GM21528 (cell line): ENCODE measurements at regions not wholly inside any gene's neighbourhood (a gene's known extent, or its start where the extent isn't known, plus 50 kb on each side); places are given as distances from the start of the nearest gene placed in this dataset.
"Not testable (repeated sequence)": the region's sequence is repeated elsewhere in the genome, so short reads cannot be mapped to it uniquely, and the experiment has no call there.

Experiments
- ATAC-seq: cut with Tn5 transposase; IDR thresholded peaks from one replicate; pipeline ENCODE4 v1.9.1; 2021; ENCODE audit warnings: mild to moderate bottlenecking, moderate library complexity; ENCODE audit not compliant: unreplicated experiment, low FRiP score

DNA sequence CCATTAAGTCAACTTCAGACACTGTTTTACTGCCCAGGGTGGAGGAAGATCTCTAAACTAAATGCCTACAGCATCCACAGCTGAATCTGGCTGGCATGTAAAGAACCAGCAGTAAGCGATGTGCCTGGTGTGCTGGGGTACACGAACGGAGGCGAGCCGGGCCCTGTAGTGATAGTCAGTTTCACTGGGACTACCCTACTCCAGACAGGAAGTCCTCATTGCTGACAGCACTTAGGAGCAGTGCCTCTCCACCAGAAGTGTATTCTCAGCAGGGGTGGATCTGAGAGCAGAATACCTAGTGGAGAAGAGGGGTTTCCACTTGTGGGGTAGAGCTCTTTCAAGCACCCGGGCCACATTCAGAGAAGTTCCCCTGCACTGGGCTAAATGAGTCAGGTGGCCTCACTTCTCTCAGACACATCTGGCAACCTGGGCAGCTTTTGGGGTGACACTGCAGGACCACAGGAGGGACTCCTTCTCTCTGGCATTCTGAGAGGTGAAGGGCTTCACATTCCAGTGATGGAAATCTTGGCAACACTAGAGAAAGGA lies 290.3 kb upstream of the PLGLB1 start:
- not testable (repeated sequence) for ATAC-seq

DNA sequence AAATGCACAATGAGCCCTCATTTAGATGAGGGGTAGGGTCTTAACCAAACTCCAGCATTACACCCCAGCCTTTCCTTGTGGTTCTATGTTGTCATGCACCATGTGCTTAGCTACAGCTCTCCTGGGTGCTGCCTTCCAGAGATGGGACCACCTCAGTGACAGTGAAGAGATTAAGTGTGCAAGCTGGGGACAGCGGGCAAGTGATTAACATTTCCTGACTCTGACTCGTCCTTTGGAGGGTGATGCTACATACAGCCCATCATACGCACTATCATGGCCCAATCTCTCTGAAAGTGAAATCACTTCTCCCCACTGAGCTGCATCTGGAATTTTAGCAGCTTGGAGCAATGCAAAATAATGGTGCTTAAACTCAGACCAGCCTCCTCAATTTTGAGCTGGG lies 293.0 kb upstream of the PLGLB1 start:
- not testable (repeated sequence) for ATAC-seq

DNA sequence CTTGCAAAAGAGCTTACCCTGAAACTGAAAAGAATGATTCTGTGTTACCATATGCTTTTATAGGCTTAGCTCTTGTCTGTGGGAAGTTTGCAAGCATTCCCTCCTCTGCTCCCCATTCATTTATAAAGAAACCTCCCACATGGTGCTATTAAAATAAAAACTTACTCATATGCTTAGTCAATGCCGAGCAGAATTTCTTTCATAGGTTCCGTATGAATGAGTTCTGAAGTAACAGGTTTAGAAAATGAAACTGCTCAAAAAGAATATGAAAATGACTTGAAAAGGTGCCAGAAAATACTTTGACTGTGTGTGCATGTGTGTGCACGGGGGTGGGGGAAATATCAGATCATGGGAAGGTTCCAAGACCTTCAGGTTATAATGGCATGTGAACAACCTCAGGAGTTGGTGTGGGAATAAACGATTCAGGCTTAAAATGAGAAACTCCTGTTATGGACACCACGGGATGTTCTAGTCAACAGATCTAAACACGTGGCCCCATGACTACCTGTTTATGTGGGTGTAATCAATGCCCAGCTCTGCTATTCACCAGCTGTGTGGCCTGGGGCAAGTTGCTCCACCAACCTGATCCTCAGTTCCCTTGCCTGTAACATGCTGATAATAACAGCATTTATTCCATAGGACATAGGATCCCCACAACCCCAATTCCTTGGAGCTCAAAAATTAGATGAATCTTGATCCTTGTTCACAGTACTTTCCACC lies 293.7 kb upstream of the PLGLB1 start:
- ATAC-seq = not testable (repeated sequence)

DNA sequence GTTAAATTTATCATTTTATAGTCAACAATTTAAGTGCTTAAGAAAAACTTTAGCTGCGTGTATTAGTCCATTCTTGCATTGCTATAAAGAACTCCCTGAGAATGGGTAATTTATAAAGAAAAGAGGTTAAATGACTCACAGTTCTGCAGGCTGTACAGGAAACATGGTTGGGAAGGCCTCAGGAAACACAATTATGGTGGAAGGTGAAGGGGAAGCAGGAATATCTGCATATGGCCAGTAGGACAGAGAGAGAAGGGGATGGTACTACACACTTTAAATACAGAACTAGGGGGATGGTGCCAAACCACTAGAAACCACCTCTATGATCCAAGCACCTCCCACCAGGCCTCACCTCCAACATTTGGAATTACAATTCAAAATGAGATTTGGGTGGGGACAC lies 295.5 kb upstream of the PLGLB1 start:
- not testable (repeated sequence) for ATAC-seq

DNA sequence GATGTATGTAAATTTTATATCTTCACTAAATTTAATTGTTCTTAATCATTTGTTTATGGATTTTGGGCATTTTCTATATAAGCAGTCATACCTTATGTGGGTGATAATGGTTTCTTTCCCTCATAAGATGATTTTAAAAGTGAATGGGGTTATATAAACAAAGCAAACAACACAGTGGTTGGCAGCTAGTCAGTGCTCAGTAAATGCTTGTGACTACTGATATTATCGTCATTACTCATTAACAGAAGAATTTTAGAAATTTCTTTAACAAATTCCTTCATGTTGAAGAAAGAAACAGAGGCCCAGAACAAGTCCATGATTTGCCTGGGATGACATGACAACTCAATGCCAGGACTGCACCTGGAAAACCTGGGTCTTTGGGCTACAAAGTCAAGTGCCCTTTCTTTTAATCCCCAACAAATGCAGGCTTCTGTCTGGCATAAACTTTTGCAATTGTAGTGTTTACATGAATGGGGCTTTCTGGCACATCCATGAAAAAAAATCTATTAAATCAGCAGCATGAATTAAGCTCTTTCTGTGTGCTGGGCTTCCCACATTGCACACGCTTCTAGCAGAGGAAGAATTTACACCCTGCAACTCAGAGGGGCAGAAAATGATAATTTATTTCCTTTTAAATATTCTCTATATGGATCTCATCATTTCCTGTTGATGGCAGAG lies 297.3 kb upstream of the PLGLB1 start:
- ATAC-seq = not testable (repeated sequence)

DNA sequence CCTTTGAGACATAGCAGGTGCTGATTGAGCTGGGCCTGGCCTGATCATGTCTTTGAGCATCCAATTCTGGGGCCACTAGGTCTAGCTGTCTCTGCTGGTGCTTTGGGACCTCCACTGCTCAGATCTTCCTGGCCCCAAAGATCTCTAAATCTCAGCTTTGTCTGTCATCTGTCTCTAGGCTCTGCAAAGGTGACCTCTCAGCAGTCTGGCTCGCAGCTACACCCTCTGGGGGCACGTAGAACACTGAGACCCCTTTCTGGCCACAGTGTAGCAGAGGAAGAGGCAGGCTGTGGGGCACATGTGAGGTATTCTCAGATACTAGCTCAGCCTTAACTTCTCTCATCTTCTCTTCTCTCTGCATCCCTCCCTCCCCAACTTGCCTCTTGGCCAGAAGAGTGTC lies 298.1 kb upstream of the PLGLB1 start:
- not testable (repeated sequence) for ATAC-seq

DNA sequence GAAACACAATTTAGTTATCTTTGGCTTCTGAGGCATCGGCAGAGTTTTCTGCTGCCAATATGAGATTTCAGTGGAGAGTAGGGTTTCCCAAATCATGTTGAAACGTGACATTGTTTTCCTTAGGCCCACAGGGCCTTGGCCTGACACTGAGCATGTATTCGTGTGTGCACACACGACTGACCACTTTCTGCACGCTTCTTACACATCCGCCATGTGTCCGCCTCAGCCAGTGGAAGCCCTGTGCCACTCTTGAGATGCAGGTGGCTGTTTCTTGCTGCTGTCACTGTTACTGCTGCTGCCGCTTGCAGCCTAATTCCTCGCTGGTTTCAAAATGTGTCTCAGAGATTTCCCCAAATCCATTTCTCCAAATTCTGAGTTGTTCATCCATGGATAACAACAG lies 299.6 kb upstream of the PLGLB1 start:
- not testable (repeated sequence) for ATAC-seq

DNA sequence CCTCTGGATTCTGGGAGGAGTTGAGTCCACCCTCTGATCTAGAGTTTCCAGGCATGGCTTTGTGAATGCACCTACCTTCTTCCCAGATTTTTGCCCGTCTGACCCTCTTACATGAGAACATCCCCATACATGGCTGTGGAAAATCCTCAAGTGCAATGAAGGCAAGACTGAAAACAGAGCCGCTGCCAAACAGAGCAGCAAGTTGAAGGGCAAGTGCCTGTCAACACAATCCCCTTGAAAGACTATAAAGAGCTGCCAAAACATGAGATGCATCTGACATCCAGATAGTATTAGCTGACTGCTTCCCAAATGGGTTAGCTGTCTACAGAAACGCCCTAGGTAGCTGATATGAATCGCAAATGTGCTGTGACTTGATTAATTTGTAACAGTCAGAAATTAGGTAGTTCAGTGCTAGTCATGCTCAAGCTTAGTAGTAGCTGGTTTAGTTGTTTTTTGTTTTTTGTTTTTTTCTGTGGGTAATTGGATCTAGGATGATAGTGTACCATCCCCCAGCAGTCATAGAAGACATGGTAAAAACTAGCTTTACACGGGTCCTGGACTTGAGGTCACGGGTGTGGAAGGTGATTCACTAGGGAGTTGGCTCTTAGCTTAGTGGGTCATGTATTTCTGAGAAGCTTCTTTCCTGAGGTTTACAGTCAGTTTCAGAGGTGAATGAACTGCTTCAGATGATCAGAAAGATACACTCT lies 302.8 kb upstream of the PLGLB1 start:
- ATAC-seq = not testable (repeated sequence)

DNA sequence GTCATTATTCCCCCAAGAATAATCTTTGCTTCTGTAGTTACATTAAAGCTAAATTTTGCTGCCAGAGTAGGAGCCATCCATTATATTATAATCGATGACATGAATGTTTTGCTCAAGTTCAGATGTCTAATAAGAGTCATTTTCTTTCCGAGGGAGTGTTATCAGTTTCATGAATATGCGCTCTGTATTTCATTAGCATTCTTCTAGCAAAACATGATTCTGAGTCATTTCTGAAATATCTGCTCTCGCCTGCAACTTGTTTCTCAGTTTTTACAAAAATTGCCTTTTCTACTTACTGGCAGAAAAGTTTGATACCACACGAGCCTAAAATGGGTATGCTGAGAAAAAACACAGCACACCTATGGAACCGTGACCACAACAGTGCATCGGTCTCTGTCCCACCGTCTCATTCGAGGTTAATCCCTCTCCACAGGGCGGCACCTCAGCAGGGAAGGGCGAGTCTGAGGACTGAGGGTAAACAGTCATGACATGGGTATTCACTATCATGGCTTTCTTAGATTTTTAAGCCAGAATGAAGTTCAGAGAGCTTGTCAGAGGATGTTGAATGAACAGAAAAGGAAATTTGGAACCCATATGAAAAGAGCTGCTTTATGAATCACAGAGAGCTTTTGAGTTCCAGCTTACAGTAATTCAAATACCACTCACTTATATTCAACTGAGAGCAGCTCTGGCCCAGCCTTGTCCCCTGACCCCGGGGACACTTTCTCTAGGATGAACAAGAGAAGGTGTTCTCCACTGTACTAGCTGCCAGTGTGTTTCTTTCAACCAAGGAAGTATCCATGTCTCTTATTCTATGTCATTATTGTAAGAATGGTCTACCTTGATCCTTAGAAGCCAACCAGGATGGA lies 303.6 kb upstream of the PLGLB1 start:
- not testable (repeated sequence) for ATAC-seq

DNA sequence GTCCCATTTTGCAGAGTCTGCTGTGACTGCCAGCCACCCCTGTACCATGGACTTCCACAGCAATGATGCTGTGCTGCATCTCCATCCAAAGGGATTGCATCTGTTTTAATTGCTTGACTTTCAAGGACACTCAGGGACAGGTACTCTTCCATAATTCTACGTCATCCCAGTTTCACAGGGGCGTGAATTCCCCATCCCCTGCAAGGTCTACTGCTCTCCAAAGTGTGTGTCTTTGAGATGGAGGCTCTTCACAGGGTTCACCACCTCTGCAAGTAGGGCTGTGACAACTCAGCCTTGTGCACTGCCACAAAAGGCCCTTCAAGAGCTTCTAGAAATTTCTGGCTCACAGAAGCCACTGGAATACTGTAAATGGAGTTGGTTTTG lies 304.3 kb upstream of the PLGLB1 start:
- ATAC-seq = not testable (repeated sequence)

DNA sequence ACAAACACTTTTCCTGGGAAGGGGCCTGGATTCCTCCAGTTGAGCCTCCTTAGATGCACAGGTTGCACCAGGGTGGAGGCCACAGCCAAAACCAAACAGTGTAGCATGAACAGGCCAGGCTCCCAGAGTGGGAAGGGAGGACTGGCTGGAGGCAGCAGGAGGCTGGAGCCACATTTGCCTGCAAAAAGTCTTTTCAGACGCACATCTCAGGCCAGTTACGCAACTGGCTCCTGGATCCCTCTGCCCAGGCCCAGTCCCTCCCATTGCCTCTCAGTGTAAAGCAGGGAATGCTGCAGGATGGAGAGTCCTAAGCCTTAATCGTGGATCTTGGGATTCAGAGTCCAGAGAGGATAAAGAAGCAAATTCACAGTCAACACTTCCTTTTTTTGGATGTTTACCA lies 305.1 kb upstream of the PLGLB1 start:
- not testable (repeated sequence) for ATAC-seq

DNA sequence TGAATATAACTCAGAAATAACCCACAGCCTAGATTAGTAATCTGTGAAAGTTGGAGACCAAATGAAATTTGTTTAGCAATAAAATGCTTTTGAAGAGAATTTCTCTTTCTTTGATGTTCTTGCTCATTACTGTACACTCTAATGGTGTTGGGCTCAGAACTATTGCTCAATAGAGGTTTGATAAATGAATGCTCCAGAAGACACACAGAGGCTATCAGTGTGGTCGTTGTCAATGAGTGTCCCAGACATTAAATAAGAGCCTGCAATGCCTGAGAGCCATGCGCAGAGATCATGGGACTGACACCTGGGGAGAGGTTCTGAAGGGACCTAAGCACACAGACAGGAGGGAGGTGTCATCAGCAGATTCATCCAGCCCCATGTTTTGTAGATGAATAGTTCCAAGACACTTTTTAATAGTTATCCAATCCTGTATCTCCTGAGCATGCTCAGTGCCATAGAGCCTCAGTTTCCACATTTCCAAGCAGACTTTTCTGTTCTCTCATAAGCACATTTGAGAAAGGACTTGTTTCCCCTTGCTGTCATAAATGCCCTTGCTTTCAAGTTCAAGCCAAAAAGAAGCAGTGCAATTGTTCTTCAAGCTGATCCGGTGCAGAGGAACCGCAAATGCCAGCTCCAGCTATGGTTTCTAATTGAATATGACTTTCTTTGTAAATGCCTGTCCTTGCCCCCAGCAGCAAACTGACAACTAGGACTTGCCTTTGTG lies 306.2 kb upstream of the PLGLB1 start:
- ATAC-seq = not testable (repeated sequence)

DNA sequence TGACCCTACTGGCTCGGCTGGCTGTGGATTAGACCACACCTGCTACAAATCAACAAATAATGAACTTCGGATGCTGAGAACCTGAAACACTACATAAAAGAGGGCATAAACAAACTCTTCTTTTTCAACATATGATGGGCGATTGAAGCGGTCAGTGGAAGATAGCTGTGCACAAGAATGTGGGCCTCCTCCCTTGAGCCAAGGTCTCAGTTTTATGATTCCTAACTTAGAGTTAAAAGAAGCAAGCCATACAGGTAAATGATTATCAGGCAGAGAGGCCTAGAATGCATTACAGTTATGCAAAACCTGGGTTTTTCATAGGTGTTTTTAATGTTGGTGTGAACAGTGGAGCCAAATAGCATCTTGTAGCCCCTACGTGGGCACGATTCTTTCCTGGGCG lies 307.9 kb upstream of the PLGLB1 start:
- not testable (repeated sequence) for ATAC-seq

DNA sequence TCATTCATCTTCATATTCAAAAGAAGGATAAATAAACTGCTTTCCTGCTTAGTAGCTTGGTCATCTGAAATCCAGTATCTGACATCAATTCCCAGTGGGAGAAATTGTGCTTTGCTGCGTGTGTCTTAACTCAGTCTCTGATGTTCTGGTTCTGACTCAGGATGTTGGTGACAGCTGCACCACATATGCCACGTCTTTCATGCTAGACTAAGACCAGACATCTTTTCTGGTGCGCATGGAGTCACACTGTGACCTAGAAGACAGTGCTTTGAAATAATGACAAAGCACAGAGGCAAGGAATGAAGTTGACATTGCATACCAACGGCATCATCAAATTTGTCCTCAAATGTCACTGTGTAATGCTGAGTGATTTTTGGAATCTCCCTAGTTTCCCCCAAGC lies 308.8 kb upstream of the PLGLB1 start:
- not testable (repeated sequence) for ATAC-seq

DNA sequence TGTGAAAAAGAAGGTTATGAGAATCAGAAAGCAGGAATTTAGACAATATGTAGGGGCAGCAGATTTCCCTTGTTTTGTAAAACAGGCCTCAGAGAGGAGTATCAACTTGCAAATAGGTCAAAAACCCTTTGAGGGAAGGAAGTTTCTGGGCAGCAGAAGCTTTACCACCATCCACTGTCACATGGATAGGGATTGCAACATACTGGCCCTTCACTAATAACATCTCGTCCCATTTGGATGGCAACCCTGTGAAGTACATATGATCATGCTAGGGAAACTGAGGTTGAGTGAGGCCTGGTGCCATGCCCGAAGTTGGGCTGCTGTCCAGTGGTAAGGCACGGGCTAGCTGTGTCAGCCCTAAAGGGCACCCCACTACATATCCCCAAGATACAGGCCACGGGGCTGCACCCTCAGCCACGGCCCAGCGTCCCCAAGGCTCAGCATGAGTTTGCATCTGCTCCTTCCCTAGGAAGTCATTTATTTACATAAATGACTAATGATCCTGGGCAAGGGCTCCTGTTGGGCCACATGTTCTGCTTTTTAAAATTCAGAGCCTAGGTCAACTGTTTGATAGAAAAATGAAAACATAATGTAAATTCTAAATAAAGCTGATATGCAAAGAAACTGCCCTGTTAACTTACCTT lies 310.4 kb upstream of the PLGLB1 start:
- ATAC-seq = not testable (repeated sequence)

DNA sequence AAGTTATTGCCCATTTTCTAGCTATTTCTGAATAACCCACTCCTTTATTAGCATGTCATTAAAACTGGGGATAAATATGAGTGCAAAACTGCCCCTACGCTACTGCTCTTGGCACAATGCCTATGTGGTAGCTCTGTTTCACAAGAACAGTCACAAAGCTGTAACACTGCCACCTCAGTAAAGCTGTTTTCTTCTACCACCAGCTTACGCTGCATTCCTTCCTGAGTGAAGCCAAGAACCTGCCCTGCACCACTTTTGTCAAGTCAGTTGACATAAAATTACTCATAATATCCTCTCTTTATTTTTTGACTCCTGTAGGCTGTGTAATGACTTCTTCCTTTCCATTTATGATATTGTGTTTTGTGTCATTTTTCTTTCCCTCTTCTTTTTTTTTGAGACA lies 313.2 kb upstream of the PLGLB1 start:
- ATAC-seq = not testable (repeated sequence)

DNA sequence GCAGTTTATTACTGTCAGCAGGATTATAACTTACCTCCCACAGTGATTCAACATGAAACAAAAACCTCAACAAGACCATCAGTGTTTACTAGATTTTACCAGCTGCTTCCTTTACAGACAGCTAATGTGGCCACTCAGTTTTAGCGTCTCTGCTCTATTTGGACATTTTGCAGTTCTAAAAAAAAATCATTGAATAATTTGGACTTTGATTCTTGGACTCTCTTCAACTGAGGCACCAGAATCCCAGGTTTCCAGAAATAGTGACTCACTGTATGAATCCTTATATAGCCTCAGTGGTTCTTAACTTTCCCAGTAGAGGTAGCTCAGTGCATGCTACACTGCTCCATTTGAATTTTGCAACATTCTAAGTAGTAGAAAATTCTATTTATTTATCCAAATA lies 317.4 kb upstream of the PLGLB1 start:
- not testable (repeated sequence) for ATAC-seq

DNA sequence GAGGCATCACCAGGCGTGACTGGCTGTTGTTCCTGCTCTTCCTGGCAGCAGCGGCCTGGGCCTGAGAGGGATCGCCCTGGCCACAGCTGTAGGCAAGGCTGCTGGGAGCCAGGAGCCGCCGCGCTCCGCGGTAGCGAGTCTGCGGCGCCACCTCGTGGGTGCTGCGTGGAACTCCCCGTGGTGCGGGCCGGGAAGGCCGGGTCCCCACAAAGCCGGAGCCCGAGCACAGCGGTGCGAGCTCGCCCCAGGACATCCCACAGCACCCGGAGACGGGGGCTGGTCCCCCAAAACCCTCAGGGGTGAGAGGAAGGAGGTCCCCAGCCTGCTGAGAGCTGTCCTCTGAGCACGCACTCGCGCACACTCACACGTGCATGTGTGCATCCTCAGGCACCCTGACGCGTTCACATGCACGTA lies 320.0 kb upstream of the PLGLB1 start:
- not testable (repeated sequence) for ATAC-seq

DNA sequence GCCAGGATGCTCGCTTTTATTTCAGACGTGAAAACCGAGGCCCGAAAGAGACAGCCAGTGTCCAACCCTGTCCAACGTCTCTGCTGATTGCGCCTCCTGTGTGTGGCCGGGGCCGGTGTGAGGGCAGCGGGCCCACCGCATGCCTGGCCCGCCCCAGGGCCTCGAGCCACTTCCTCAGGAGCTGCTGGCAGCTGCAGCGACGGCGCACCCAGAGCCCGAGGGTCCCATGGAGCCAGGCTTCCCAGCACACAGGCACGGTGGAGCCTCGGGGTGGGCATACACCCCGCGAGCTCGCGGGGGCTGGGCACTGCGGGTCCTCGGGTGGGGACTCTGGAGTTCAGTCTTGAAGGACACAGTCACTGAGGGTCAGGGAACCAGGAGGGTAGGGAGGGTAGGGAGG lies 320.5 kb upstream of the PLGLB1 start:
- ATAC-seq = not testable (repeated sequence)
